Effector memory CD8-positive, alpha-beta T cell (primary cell): ENCODE measurements at regions not wholly inside any gene's neighbourhood (a gene's known extent, or its start where the extent isn't known, plus 50 kb on each side); places are given as distances from the start of the nearest gene placed in this dataset.
"Not testable (repeated sequence)": the region's sequence is repeated elsewhere in the genome, so short reads cannot be mapped to it uniquely, and the experiment has no call there.

Experiments
- ATAC-seq: fragments of 150-1000 bp; cut with Tn5 transposase; replicated peaks from 2 replicates; pipeline ENCODE4 v1.10.0; 2021; ENCODE audit warnings: mild to moderate bottlenecking, moderate library complexity
- DNase-seq, 3 experiments: peaks; one replicate each; pipeline ENCODE4 v3.0.0; 2021
- H3K27ac Mint-ChIP-seq, 2 donors: one replicate each; pipeline ENCODE4 v1.8.0; 2022; ENCODE audit warnings: mild to moderate bottlenecking in 2 of 2, mixed read lengths in 2 of 2, moderate library complexity in 2 of 2
- H3K27me3 Mint-ChIP-seq, 2 donors: one replicate each; pipeline ENCODE4 v1.8.0; 2022; ENCODE audit warnings: mixed read lengths in 2 of 2
- H3K36me3 Mint-ChIP-seq: one replicate; pipeline ENCODE4 v1.8.0; 2022; ENCODE audit warnings: mild to moderate bottlenecking, moderate library complexity, mixed read lengths; ENCODE audit not compliant: insufficient read depth
- H3K4me1 Mint-ChIP-seq, 2 donors: one replicate each; pipeline ENCODE4 v1.8.0; 2022; ENCODE audit warnings: low read depth in 2 of 2, mixed read lengths in 2 of 2
- H3K4me3 Mint-ChIP-seq, 2 donors: one replicate each; pipeline ENCODE4 v1.8.0; 2022; ENCODE audit warnings: mild to moderate bottlenecking in 2 of 2, mixed read lengths in 2 of 2, moderate library complexity in 2 of 2
- H3K9me3 Mint-ChIP-seq, 2 donors: one replicate each; pipeline ENCODE4 v1.8.0; 2022; ENCODE audit warnings: mixed read lengths in 2 of 2

- Mint-ChIP-seq H3K27ac (no peak overlapping the region), H3K36me3 (no peaks in the 10 kb centered on the region), H3K4me1 (no peaks in the 10 kb centered on the region), H3K27me3 (no peaks in the 10 kb centered on the region), H3K9me3 (peaks cover 14 to 15% of the 10 kb centered on the region in 2 donors), H3K4me3 (no peak overlapping the region)
- ATAC-seq (no peak), DNase-seq (no peak)
These were observed 564.7 kb upstream of the FLRT2 start for GRCh38 chr14:84965279-84965678.

- H3K4me3 Mint-ChIP-seq, result no peak overlapping the region
- ATAC-seq, result no peak
- H3K4me1 Mint-ChIP-seq, result no peaks in the 10 kb centered on the region
- H3K27ac Mint-ChIP-seq, result no peak overlapping the region
- peaks cover 9 to 11% of the 10 kb centered on the region in 2 donors for H3K9me3 Mint-ChIP-seq
- DNase-seq, result no peak
- H3K36me3 Mint-ChIP-seq, result no peaks in the 10 kb centered on the region
- H3K27me3 Mint-ChIP-seq, result no peaks in the 10 kb centered on the region
These were observed 560.4 kb upstream of the FLRT2 start for GRCh38 chr14:84969501-84969900.

GRCh38 chr14:84975241-84975902, 554.6 kb upstream of the FLRT2 start:
- ATAC-seq, result no peak
- no peaks in the 10 kb centered on the region for H3K36me3 Mint-ChIP-seq
- no peak overlapping the region for H3K27ac Mint-ChIP-seq
- no peaks in the 10 kb centered on the region for H3K27me3 Mint-ChIP-seq
- DNase-seq, result no peak
- no peaks in the 10 kb centered on the region for H3K4me1 Mint-ChIP-seq
- H3K9me3 Mint-ChIP-seq, result peaks cover 4 to 9% of the 10 kb centered on the region in 2 donors
- H3K4me3 Mint-ChIP-seq, result no peak overlapping the region

GRCh38 chr14:84976805-84977204, 553.1 kb upstream of the FLRT2 start:
- H3K36me3 Mint-ChIP-seq, result peaks cover 2% of the 10 kb centered on the region
- H3K27me3 Mint-ChIP-seq, result no peaks in the 10 kb centered on the region
- H3K4me3 Mint-ChIP-seq, result no peak overlapping the region

GRCh38 chr14:84987042-84987441, 542.9 kb upstream of the FLRT2 start:
- ATAC-seq, result no peak
- no peaks in the 10 kb centered on the region for H3K4me1 Mint-ChIP-seq
- peaks cover 7 to 8% of the 10 kb centered on the region in 2 donors for H3K9me3 Mint-ChIP-seq

More at GRCh38 chr14:84976805-84977204, 553.1 kb upstream of the FLRT2 start:
- ATAC-seq (no peak), DNase-seq (no peak)
- peaks cover 4 to 9% of the 10 kb centered on the region in 2 donors for H3K9me3 Mint-ChIP-seq
- H3K4me1 Mint-ChIP-seq, result no peaks in the 10 kb centered on the region
- H3K27ac Mint-ChIP-seq, result no peak overlapping the region

GRCh38 chr14:84988357-84988756, 541.6 kb upstream of the FLRT2 start:
- H3K4me3 Mint-ChIP-seq, result no peak overlapping the region
- H3K9me3 Mint-ChIP-seq, result peaks cover 5 to 10% of the 10 kb centered on the region in 2 donors
- no peaks in the 10 kb centered on the region for H3K27me3 Mint-ChIP-seq
- H3K27ac Mint-ChIP-seq, result no peak overlapping the region
- ATAC-seq, result no peak
- no peak for DNase-seq
- no peaks in the 10 kb centered on the region for H3K36me3 Mint-ChIP-seq
- H3K4me1 Mint-ChIP-seq, result no peaks in the 10 kb centered on the region

More at GRCh38 chr14:84987042-84987441, 542.9 kb upstream of the FLRT2 start:
- DNase-seq, result no peak
- Mint-ChIP-seq H3K36me3 (no peaks in the 10 kb centered on the region), H3K4me3 (no peak overlapping the region), H3K27ac (no peak overlapping the region), H3K27me3 (no peaks in the 10 kb centered on the region)

- Mint-ChIP-seq H3K9me3 (peaks cover 0 to 23% of the 10 kb centered on the region in 2 donors), H3K4me3 (no peak overlapping the region), H3K27ac (no peak overlapping the region), H3K4me1 (no peaks in the 10 kb centered on the region), H3K27me3 (no peaks in the 10 kb centered on the region), H3K36me3 (no peaks in the 10 kb centered on the region)
- no peak for DNase-seq
- ATAC-seq, result no peak
These were observed 538.9 kb upstream of the FLRT2 start for GRCh38 chr14:84991021-84991420.

- H3K9me3 Mint-ChIP-seq, result peaks cover 3 to 14% of the 10 kb centered on the region in 2 donors
- no peak overlapping the region for H3K4me3 Mint-ChIP-seq
- no peak for ATAC-seq
- no peaks in the 10 kb centered on the region for H3K36me3 Mint-ChIP-seq
- H3K27ac Mint-ChIP-seq, result no peak overlapping the region
- no peaks in the 10 kb centered on the region for H3K27me3 Mint-ChIP-seq
- H3K4me1 Mint-ChIP-seq, result no peaks in the 10 kb centered on the region
- no peak for DNase-seq
These were observed 531.7 kb upstream of the FLRT2 start for GRCh38 chr14:84998216-84998615.

GRCh38 chr14:85002846-85003245, 527.1 kb upstream of the FLRT2 start:
- Mint-ChIP-seq H3K9me3 (peaks cover 4 to 22% of the 10 kb centered on the region in 2 donors), H3K36me3 (no peaks in the 10 kb centered on the region), H3K4me1 (no peaks in the 10 kb centered on the region), H3K27me3 (no peaks in the 10 kb centered on the region), H3K4me3 (no peak overlapping the region), H3K27ac (no peak overlapping the region)
- DNase-seq (no peak), ATAC-seq (no peak)

- no peak overlapping the region for H3K27ac Mint-ChIP-seq
- DNase-seq, result no peak
- no peak overlapping the region for H3K4me3 Mint-ChIP-seq
- no peaks in the 10 kb centered on the region for H3K4me1 Mint-ChIP-seq
- no peak for ATAC-seq
- H3K27me3 Mint-ChIP-seq, result no peaks in the 10 kb centered on the region
- peaks cover 7 to 22% of the 10 kb centered on the region in 2 donors for H3K9me3 Mint-ChIP-seq
- H3K36me3 Mint-ChIP-seq, result no peaks in the 10 kb centered on the region
These were observed 526.1 kb upstream of the FLRT2 start for GRCh38 chr14:85003805-85004204.

GRCh38 chr14:85009506-85009905, 520.4 kb upstream of the FLRT2 start:
- Mint-ChIP-seq H3K36me3 (no peaks in the 10 kb centered on the region), H3K9me3 (peaks cover 13 to 16% of the 10 kb centered on the region in 2 donors), H3K27ac (no peak overlapping the region), H3K27me3 (no peaks in the 10 kb centered on the region), H3K4me3 (no peak overlapping the region), H3K4me1 (no peaks in the 10 kb centered on the region)
- DNase-seq (no peak), ATAC-seq (no peak)

GRCh38 chr14:85010186-85010585, 519.8 kb upstream of the FLRT2 start:
- no peak for DNase-seq
- Mint-ChIP-seq H3K4me1 (no peaks in the 10 kb centered on the region), H3K36me3 (no peaks in the 10 kb centered on the region), H3K9me3 (peaks cover 13 to 16% of the 10 kb centered on the region in 2 donors), H3K27ac (no peak overlapping the region), H3K4me3 (no peak overlapping the region), H3K27me3 (no peaks in the 10 kb centered on the region)
- ATAC-seq, result no peak

- H3K4me3 Mint-ChIP-seq, result no peak overlapping the region
- ATAC-seq (no peak), DNase-seq (no peak)
- H3K9me3 Mint-ChIP-seq, result peaks cover 7 to 9% of the 10 kb centered on the region in 2 donors
- H3K27ac Mint-ChIP-seq, result no peak overlapping the region
- H3K27me3 Mint-ChIP-seq, result no peaks in the 10 kb centered on the region
- H3K36me3 Mint-ChIP-seq, result no peaks in the 10 kb centered on the region
- no peaks in the 10 kb centered on the region for H3K4me1 Mint-ChIP-seq
These were observed 513.4 kb upstream of the FLRT2 start for GRCh38 chr14:85016496-85016895.

- not testable (repeated sequence) for H3K27ac Mint-ChIP-seq, ATAC-seq, H3K4me3 Mint-ChIP-seq, H3K36me3 Mint-ChIP-seq, H3K4me1 Mint-ChIP-seq, H3K27me3 Mint-ChIP-seq, DNase-seq
- H3K9me3 Mint-ChIP-seq, result peaks cover 10 to 30% of the 10 kb centered on the region in 2 donors
These were observed 506.1 kb upstream of the FLRT2 start for GRCh38 chr14:85023866-85024265.
